ENCODE measurements at regions not wholly inside any gene's neighbourhood (a gene's known extent, or its start where the extent isn't known, plus 50 kb on each side); places are given as distances from the start of the nearest gene placed in this dataset.

- TF ChIP-seq REST (IDR thresholded peaks at IDR 0.05; ENCODE audit: low read depth, low read length), result no peak
- TF ChIP-seq CHD2 (IDR thresholded peaks at IDR 0.05; ENCODE audit: low read length, partially characterized antibody), result no peak
- no peak for TF ChIP-seq RAD21 (IDR thresholded peaks at IDR 0.05; ENCODE audit: low read length)
Observed at GRCh38 chr12:33786532-33786931, 235.8 kb upstream of the ALG10 start (continued).

- Histone ChIP-seq H3K79me2 (ENCODE audit: insufficient read depth) (no peaks in the 10 kb centered on the region), H3K27me3 (ENCODE audit: insufficient read depth) (no peaks in the 10 kb centered on the region)
Observed at GRCh38 chr12:33794954-33795353, 227.3 kb upstream of the ALG10 start.

More at GRCh38 chr12:33794954-33795353, 227.3 kb upstream of the ALG10 start:
- Histone ChIP-seq H3K4me1 (ENCODE audit: control insufficient read depth in 1 of 2, insufficient read depth in 2 of 2, low read depth in 1 of 2, low read length in 1 of 2) (no peaks in the 10 kb centered on the region), H3K27ac (ENCODE audit: low read depth in 2 of 2, low read length in 1 of 2) (no peak overlapping the region), H3K9me3 (no peaks in the 10 kb centered on the region), H2AFZ (ENCODE audit: low read depth) (no peak overlapping the region), H3K4me2 (no peak overlapping the region), H3K9me2 (no peaks in the 10 kb centered on the region), H4K20me1 (ENCODE audit: insufficient read depth) (no peaks in the 10 kb centered on the region), H3K4me3 (ENCODE audit: low read depth in 2 of 2, low read length in 1 of 2) (no peak overlapping the region), H3K36me3 (replicated peaks in 1 of 2; ENCODE audit: control insufficient read depth in 1 of 2, insufficient read depth in 2 of 2, low read length in 1 of 2) (no peaks in the 10 kb centered on the region), H3F3A (replicated peaks; ENCODE audit: insufficient read depth) (no peaks in the 10 kb centered on the region), H3K9ac (no peak overlapping the region)
- no peak for DNase-seq
- ChIA-PET POLR2A (no interaction called here), CTCF (interaction anchor here (1.1 kb wide), 1 partner anchor 17 kb away, joined by 3 read pairs; no protein-coding TSS in a partner anchor)
- TF ChIP-seq TAF1 (IDR thresholded peaks at IDR 0.05; ENCODE audit: borderline replicate concordance, low read depth, low read length) (no peak), ZBTB33 (IDR thresholded peaks at IDR 0.05; ENCODE audit: borderline replicate concordance, low read depth) (no peak), SIN3A (IDR thresholded peaks at IDR 0.05; ENCODE audit: borderline replicate concordance, low read depth, low read length) (no peak), GABPA (IDR thresholded peaks at IDR 0.05; ENCODE audit: low read depth) (no peak), FOSL2 (IDR thresholded peaks at IDR 0.05; ENCODE audit: borderline replicate concordance, low read depth) (no peak), TEAD4 (IDR thresholded peaks at IDR 0.05; ENCODE audit: borderline replicate concordance, insufficient read depth) (no peak), RAD21 (IDR thresholded peaks at IDR 0.05; ENCODE audit: low read length) (no peak), RFX5 (IDR thresholded peaks at IDR 0.05; ENCODE audit: low read length) (no peak), USF2 (IDR thresholded peaks at IDR 0.05; ENCODE audit: borderline replicate concordance, low read depth, low read length) (no peak), NFIC (IDR thresholded peaks at IDR 0.05; ENCODE audit: borderline replicate concordance) (no peak), MXI1 (IDR thresholded peaks at IDR 0.05; ENCODE audit: low read depth, low read length) (no peak), MEF2A (IDR thresholded peaks at IDR 0.05; ENCODE audit: borderline replicate concordance, low read depth) (no peak), RXRA (IDR thresholded peaks at IDR 0.05; ENCODE audit: borderline replicate concordance, low read depth) (no peak), SMC3 (IDR thresholded peaks at IDR 0.05; ENCODE audit: low read depth, low read length) (no peak)
